CD4-positive, alpha-beta T cell treated with Interleukin-4 for 4 hours (primary cell): ENCODE measurements at regions not wholly inside any gene's neighbourhood (a gene's known extent, or its start where the extent isn't known, plus 50 kb on each side); places are given as distances from the start of the nearest gene placed in this dataset.
"Not testable (repeated sequence)": the region's sequence is repeated elsewhere in the genome, so short reads cannot be mapped to it uniquely, and the experiment has no call there.

ENCODE experiments used
- DNase-seq: peaks from one replicate; pipeline ENCODE4 v3.0.0-alpha.2; 2020

- no peak for DNase-seq
These were observed 158.1 kb upstream of the PITRM1 start for GRCh38 chr10:3330663-3331062.

DNA sequence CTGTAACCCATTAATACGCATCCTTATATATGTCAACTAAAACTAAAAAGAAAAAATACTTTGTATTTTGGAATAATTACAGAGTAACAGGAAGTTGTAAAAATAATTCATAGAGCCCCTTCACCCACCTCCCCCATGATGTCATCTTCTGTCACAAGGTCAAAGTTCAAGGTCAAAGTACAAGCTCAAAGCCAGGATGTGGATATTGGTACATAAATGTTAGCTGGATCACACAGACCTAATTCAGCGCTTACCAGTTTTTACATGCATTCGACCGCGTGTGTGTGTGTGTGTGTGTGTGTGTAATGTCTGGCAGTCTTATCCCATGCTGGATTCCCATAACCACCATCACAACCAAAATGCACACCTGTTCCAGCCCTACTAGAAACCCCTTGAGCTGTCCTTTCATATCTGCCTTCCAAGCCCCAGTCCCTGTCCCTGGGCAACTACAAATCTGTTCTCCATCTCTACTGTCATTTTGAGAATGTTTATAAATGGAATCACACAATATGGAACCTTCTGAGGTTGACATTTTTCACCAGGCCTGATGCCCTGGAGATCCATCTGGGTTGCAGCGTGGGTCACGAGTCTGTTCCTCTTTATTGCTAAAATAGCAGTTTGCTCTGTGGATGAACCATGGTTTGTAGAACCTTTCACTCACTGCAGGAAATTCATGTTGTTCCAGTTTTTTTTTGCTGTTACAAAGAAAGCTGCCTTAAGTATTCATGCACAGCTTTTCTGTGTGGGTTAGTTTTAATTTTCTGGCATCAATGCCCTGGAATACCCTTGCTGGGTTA lies 153.6 kb upstream of the PITRM1 start:
- no peak for DNase-seq

GRCh38 chr10:3324612-3325038 lies 152.0 kb upstream of the PITRM1 start:
- DNase-seq = peak; percentile 1

GRCh38 chr10:3323865-3324498 lies 151.4 kb upstream of the PITRM1 start:
- no peak for DNase-seq

GRCh38 chr10:3321123-3321522 lies 148.5 kb upstream of the PITRM1 start:
- no peak for DNase-seq

DNA sequence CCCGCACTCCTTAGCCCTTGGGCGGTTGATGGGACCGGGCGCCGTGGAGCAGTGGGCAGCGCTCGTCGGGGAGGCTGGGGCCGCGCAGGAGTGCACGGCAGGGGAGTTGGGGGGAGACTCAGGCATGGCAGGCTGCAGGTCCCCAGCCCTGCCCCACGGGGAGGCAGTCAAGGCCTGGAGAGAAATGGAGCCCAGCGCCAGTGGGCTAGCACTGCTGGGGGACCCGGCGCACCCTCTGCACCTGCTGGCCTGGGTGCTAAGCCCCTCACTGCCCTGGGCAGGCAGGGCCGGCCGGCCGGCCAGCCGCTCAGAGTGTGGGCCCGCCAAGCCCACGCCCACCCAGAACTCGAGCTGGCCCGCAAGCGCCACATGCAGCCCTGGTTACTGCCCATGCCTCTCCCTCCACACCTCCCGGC lies 147.2 kb upstream of the PITRM1 start:
- DNase-seq = no peak

DNA sequence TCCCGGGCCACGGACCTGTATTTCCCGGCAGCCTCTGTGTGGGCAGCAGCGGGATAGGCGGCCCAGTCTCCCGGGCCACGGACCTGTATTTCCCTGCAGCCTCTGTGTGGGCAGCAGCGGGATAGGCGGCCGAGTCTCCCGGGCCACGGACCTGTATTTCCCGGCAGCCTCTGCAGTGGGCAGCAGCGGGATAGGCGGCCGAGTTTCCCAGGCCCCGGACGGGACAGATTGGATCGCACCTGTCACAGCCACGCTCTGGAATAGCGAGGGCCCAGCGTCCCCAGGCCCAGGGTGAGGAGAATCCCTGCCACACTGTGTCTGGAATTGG lies 145.9 kb upstream of the PITRM1 start:
- not testable (repeated sequence) for DNase-seq

GRCh38 chr10:3317553-3318479 lies 145.2 kb upstream of the PITRM1 start:
- not testable (repeated sequence) for DNase-seq

GRCh38 chr10:3314445-3315085 lies 142.0 kb upstream of the PITRM1 start:
- peak; percentile 5 for DNase-seq

DNA sequence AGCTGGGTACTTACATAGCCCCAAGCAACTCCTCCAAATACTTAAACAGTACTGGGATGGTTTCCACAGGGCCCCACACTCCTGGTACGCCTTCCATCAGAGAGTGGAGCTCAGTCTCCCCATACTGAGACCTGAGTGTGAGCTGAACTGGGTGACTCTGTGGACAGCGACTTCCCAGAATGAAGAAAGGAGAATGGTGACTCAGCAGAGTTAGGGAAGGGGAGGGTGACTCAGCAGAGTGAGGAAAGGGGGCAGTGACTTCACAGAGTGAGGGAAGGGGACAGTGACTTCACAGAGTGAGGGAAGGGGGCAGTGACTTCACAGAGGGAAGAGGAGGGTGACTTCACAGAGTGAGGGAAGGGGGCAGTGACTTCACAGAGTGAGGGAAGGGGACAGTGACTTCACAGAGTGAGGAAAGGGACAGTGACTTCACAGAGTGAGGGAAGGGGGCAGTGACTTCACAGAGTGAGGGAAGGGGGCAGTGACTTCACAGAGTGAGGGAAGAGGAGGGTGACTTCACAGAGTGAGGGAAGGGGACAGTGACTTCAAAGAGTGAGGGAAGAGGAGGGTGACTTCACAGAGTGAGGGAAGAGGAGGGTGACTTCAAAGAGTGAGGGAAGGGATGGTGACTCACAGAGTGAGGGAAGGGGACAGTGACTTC lies 141.3 kb upstream of the PITRM1 start:
- DNase-seq = not testable (repeated sequence)

DNA sequence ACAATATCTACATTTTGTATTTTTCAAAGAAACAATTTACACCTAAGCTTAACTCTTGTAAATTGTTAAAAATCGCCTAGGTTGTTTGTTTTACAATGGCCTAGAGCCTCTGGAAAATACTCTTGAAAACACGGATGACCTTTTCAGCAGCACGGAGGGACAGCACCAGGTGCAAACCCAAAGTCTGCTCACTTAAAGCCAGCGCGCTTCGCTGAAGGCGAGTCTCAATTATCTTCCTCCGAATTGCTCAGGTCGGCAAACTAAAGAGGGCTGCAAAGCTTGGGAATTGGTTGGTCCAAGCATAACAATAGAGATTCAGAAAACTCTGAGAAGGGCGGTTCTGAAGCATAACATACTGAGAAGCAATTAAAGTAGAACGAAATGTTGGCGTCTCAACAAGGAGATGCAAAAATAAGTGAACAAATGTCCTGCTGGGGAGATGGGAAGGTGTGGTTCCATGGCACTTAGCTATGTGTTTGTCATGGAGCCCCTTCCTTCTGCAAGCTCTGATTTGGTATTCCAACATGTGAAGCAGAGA lies 139.9 kb upstream of the PITRM1 start:
- no peak for DNase-seq

GRCh38 chr10:3310016-3310784 lies 137.6 kb upstream of the PITRM1 start:
- no peak for DNase-seq

DNA sequence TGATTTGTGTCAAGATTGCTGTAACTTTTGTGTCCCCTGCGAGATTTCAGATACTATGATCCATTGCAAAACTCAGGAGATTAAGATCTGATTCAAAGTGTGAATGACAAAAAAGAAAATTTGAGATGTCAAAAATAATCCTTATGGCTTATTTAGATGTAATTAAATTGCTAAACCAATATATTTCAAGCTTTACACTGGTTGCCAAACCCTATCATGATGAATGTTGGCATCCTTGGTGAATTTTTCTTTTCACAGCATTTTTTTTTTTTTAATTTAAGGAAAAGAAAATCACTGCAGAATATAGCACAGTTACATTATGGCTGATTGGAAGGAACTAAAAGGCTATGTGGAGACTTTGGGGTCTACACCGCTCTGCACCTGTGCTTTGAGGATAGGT lies 133.5 kb upstream of the PITRM1 start:
- DNase-seq = no peak

- DNase-seq = no peak
These were observed 123.1 kb upstream of the PITRM1 start for GRCh38 chr10:3295582-3296151.

- DNase-seq = no peak
These were observed 122.5 kb upstream of the PITRM1 start for GRCh38 chr10:3294919-3295581.

DNA sequence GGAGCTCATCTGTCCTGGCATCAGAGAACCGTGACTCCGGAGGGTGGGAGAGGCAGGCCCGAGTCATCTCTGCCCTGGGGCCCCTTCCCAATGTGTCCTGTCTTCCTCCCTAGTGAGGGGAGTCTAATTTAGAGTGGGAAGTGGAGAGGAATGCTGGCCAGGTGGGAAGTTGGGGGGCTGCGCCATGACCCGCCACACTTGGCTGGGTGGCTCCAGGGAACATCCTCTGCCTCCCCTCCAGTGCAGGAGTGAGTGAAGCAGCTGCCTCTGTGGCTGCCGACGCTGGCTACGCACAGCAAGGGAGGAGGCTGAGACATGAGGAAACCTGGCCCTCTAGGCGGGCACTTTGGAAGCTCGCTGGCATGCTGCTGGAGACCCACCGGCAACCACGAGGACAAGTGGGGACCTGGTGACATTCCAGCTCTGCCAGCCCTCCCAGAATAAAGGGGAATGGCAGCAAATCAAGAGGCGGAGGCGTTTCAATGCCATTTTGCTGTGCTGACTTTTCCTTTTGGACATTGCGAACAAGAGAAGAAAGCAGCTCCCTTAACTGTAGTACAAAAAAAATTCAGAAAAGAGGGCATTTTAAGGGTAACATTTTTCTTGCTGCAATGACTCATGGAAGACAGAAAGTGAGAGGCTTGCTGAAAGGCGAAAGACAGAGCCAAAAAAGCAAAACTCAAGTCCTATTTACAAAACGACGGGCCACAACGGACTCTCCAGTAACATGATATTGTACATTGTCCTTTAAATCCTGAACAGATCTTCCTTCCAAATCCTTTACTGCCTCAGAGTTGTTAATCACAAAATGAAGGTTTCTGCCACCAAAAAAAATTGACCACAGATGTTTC lies 121.2 kb upstream of the PITRM1 start:
- no peak for DNase-seq

DNA sequence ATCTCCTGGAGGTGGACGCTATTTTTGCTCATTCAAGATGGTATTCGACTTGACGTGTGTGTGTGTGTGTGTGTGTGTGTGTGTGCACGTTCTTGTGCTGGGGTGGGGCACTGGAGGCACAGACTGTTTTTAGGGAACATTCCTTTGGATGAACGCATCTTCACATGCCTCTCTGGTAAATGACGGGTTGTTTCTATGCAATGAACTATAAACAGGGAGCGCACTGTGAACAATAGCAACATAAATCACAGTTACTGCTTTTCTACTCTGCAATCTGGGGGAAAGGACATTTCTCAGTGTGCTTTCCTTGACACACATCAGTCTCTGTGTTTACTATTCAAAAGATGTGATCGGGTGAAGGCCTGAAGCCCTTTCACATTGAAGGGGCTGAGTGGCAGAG lies 120.1 kb upstream of the PITRM1 start:
- no peak for DNase-seq

GRCh38 chr10:3290550-3290949 lies 118.0 kb upstream of the PITRM1 start:
- DNase-seq = no peak
